Smooth muscle cell (in vitro differentiated cells): ENCODE measurements at regions not wholly inside any gene's neighbourhood (a gene's known extent, or its start where the extent isn't known, plus 50 kb on each side); places are given as distances from the start of the nearest gene placed in this dataset.

ENCODE experiments used
- DNase-seq: peaks from one replicate; lab custom pipeline; 2025; ENCODE audit not compliant: unreplicated experiment; lab: John Stamatoyannopoulos, UW
- H2AFZ ChIP-seq: fragments of 200-600 bp; sonication (generic); 2 replicates; pipeline ENCODE4 v1.6.0; 2016; ENCODE audit warnings: antibody characterized with exemption, low read depth, mild to moderate bottlenecking
- H3F3A ChIP-seq: fragments of 200-600 bp; sonication (generic); 2 replicates; pipeline ENCODE4 v1.6.0; 2017; ENCODE audit warnings: antibody characterized with exemption, low read depth
- H3K27ac ChIP-seq: fragments of 200-600 bp; sonication (generic); 2 replicates; pipeline ENCODE4 v1.5.1; 2016; ENCODE audit warnings: low read depth, mild to moderate bottlenecking
- H3K27me3 ChIP-seq: fragments of 200-600 bp; sonication (generic); 2 replicates; pipeline ENCODE4 v1.6.1; 2016; ENCODE audit warnings: low read depth, mild to moderate bottlenecking
- H3K36me3 ChIP-seq: fragments of 200-600 bp; sonication (generic); 2 replicates; pipeline ENCODE4 v1.5.1; 2016; ENCODE audit warnings: low read depth
- H3K4me1 ChIP-seq: fragments of 200-600 bp; sonication (generic); 2 replicates; pipeline ENCODE4 v1.5.1; 2016; ENCODE audit warnings: low read depth
- H3K4me2 ChIP-seq: fragments of 200-600 bp; sonication (generic); 2 replicates; pipeline ENCODE4 v1.6.0; 2016; ENCODE audit warnings: mild to moderate bottlenecking
- H3K4me3 ChIP-seq: fragments of 200-600 bp; sonication (generic); 2 replicates; pipeline ENCODE4 v1.5.1; 2016; ENCODE audit warnings: mild to moderate bottlenecking
- H3K79me2 ChIP-seq: fragments of 200-600 bp; sonication (generic); 2 replicates; pipeline ENCODE4 v1.6.0; 2016; ENCODE audit warnings: low read depth, mild to moderate bottlenecking
- H3K9ac ChIP-seq: fragments of 200-600 bp; sonication (generic); 2 replicates; pipeline ENCODE4 v1.6.0; 2016; ENCODE audit warnings: low read depth
- H3K9me3 ChIP-seq: fragments of 200-600 bp; sonication (generic); replicated peaks from 2 replicates; pipeline ENCODE4 v1.5.1; 2016; ENCODE audit warnings: low read depth
- H4K20me1 ChIP-seq: fragments of 200-600 bp; sonication (generic); 2 replicates; pipeline ENCODE4 v1.6.0; 2016; ENCODE audit warnings: low read depth
- WGBS: methylation state at CpG from one replicate; pipeline ENCODE4 v1.1.7; 2016; ENCODE audit warnings: low lambda C conversion rate; 5-methylcytosine and 5-hydroxymethylcytosine counted together
- TF ChIP-seq, protein P1 (sequence below): fragments of 200-600 bp; sonication (generic); IDR thresholded peaks from 2 replicates; pipeline ENCODE4 v1.5.1; 2017; ENCODE audit warnings: borderline replicate concordance, mild to moderate bottlenecking, antibody characterized with exemption; ENCODE audit not compliant: insufficient read depth, poor library complexity, severe bottlenecking

GRCh38 chr9:78811622-78812276, 514.8 kb downstream of the PSAT1 start:
- no peaks in the 10 kb centered on the region for H3K36me3 ChIP-seq
- no peak overlapping the region for H3K9ac ChIP-seq
- H3F3A ChIP-seq, result no peaks in the 10 kb centered on the region
- H3K4me2 ChIP-seq, result no peak overlapping the region
- H3K4me3 ChIP-seq, result no peak overlapping the region
- no peaks in the 10 kb centered on the region for H4K20me1 ChIP-seq
- no peaks in the 10 kb centered on the region for H3K27me3 ChIP-seq
- TF ChIP-seq, protein P1, sequence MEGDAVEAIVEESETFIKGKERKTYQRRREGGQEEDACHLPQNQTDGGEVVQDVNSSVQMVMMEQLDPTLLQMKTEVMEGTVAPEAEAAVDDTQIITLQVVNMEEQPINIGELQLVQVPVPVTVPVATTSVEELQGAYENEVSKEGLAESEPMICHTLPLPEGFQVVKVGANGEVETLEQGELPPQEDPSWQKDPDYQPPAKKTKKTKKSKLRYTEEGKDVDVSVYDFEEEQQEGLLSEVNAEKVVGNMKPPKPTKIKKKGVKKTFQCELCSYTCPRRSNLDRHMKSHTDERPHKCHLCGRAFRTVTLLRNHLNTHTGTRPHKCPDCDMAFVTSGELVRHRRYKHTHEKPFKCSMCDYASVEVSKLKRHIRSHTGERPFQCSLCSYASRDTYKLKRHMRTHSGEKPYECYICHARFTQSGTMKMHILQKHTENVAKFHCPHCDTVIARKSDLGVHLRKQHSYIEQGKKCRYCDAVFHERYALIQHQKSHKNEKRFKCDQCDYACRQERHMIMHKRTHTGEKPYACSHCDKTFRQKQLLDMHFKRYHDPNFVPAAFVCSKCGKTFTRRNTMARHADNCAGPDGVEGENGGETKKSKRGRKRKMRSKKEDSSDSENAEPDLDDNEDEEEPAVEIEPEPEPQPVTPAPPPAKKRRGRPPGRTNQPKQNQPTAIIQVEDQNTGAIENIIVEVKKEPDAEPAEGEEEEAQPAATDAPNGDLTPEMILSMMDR, result no peak
- no peak overlapping the region for H3K27ac ChIP-seq
- 63% methylated on average over 10 of the region's 10 CpGs for WGBS
- no peak for DNase-seq
- H3K4me1 ChIP-seq, result peaks cover 7% of the 10 kb centered on the region
- H3K79me2 ChIP-seq, result no peaks in the 10 kb centered on the region
- no peaks in the 10 kb centered on the region for H3K9me3 ChIP-seq
- no peak overlapping the region for H2AFZ ChIP-seq

DNA sequence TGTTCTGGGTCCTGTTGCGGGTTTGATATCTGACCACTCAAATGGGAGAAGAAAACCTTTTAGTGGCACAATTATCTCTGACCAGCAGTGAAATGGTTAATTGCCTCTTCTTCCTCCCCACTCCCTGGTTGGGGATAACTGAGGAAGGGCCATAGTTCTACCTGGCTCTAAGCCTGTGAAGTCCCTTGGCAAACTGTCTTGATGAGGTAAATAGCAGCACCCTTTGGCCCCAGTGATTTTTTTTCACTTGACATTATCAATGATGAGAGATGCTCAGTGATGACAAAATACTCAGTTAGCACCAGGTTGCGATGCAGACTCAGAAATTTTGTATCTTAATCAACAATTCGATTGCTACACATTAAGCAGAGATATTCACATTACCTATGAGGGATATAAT, 515.7 kb downstream of the PSAT1 start:
- Histone ChIP-seq H3K4me2 (no peak overlapping the region), H2AFZ (no peak overlapping the region), H3K9ac (no peak overlapping the region), H3K36me3 (no peaks in the 10 kb centered on the region), H3K27me3 (no peaks in the 10 kb centered on the region), H3K4me1 (no peaks in the 10 kb centered on the region), H3K4me3 (no peak overlapping the region), H4K20me1 (no peaks in the 10 kb centered on the region), H3K27ac (no peak overlapping the region), H3K9me3 (no peaks in the 10 kb centered on the region), H3F3A (no peaks in the 10 kb centered on the region), H3K79me2 (no peaks in the 10 kb centered on the region)
- 95% methylated on average over 3 of the region's 3 CpGs for WGBS
- no peak for DNase-seq
- TF ChIP-seq, protein P1, result no peak

DNA sequence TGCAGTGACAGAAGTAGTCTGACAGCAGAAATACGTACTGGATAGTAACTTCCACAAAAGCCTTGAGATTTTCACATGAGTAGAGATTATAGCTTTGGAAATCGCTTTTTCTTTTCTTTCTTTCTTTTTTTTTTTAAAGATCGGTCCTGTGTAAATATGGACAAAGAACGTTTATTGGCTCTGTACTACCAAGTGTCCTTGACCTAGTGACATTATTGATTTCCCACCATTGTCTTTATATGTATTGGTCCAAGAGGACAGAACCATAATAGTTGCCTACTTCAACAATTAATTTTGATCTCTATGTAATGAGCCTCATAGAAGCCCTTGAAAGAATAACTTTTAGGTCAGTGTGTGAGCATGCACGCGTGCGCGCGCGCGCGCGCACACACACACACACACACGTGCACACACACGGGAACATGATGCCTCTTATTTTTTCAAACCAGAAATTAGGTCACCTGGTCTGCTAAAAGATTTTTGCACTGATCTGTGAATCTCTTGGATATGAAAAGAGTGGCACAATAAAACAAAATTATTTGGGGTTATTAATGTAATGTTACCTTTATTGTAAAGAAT, 516.8 kb downstream of the PSAT1 start:
- Histone ChIP-seq H3K4me3 (no peak overlapping the region), H4K20me1 (no peaks in the 10 kb centered on the region), H3K9me3 (no peaks in the 10 kb centered on the region), H3K27ac (no peak overlapping the region), H3K79me2 (no peaks in the 10 kb centered on the region), H3K36me3 (no peaks in the 10 kb centered on the region), H3K4me2 (no peak overlapping the region), H3F3A (no peaks in the 10 kb centered on the region), H3K4me1 (no peaks in the 10 kb centered on the region), H3K9ac (no peak overlapping the region), H3K27me3 (no peaks in the 10 kb centered on the region), H2AFZ (no peak overlapping the region)
- no peak for DNase-seq
- TF ChIP-seq, protein P1, result no peak
- WGBS, result 97% methylated on average over 15 of the region's 15 CpGs
